GM20000 (cell line): ENCODE measurements at regions not wholly inside any gene's neighbourhood (a gene's known extent, or its start where the extent isn't known, plus 50 kb on each side); places are given as distances from the start of the nearest gene placed in this dataset.

Source experiments
- DNase-seq: peaks from one replicate; pipeline ENCODE4 v3.0.0; 2012; ENCODE audit warnings: low spot score
- TF ChIP-seq, protein P1 (sequence below): IDR thresholded peaks from 2 replicates; pipeline ENCODE4 v1.5.1; 2012; ENCODE audit warnings: mild to moderate bottlenecking, control low read depth; ENCODE audit errors: extremely low read depth, missing control alignments

DNA sequence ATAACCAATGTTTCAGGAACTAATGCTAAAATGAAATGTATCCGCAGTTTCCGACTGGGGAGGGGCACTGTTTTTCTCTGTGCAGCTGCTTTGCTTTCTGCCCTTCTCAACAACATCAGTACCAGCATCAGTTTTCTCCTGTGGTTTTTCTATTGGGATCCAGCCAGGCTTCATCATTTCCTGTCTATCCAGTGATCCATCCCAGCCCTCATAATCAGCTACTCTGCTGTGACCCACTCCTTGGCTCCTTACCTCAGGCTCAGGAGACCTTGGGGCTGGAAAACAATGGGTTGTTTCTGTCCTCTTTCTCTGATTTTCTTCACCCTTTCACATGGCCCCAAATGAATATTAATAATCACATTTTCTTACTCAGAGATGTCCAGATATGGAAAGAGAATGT, 222.2 kb upstream of the DKK2 start:
- TF ChIP-seq, protein P1, sequence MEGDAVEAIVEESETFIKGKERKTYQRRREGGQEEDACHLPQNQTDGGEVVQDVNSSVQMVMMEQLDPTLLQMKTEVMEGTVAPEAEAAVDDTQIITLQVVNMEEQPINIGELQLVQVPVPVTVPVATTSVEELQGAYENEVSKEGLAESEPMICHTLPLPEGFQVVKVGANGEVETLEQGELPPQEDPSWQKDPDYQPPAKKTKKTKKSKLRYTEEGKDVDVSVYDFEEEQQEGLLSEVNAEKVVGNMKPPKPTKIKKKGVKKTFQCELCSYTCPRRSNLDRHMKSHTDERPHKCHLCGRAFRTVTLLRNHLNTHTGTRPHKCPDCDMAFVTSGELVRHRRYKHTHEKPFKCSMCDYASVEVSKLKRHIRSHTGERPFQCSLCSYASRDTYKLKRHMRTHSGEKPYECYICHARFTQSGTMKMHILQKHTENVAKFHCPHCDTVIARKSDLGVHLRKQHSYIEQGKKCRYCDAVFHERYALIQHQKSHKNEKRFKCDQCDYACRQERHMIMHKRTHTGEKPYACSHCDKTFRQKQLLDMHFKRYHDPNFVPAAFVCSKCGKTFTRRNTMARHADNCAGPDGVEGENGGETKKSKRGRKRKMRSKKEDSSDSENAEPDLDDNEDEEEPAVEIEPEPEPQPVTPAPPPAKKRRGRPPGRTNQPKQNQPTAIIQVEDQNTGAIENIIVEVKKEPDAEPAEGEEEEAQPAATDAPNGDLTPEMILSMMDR = no peak
- no peak for DNase-seq

DNA sequence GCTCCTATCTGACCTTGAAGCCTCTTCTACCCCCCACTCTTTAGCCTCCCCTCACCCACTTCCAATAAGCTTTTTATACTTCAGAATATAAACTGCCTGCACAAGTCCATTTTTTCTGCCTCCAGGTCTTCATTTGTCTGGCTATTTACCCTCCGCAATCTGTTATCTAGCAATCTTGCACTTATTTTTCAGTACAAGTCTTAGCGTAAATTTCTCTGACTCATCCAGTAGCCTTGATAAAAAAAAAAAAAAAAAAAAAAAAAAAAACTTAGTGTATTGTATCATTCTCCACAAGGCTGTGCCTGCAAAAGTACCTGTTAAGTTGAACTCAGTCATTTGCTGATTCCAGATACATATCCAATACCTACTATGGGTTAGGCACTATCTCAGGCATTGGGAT, 219.5 kb upstream of the DKK2 start:
- TF ChIP-seq, protein P1 = no peak

DNA sequence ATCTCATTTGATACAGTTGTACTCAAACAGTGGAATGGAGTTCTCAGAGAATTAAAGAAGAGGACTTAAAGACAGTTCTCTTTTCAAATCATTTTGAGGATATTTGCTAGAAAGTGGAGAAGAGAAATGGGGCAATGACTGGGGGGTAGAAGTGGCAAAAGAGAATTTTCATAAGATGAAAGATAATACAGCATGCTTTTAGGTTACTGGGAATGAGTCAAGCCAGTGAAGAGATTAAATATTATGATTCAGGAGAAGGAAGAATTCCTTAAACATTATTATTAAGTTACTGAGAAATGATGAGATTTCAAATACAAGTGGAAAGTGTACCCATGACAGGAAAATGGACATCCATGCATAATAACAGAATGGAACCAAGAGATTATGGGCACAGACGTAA, 219.0 kb upstream of the DKK2 start:
- TF ChIP-seq, protein P1 = no peak
- no peak for DNase-seq

More for the DNA sequence above, 219.5 kb upstream of the DKK2 start:
- no peak for DNase-seq

DNA sequence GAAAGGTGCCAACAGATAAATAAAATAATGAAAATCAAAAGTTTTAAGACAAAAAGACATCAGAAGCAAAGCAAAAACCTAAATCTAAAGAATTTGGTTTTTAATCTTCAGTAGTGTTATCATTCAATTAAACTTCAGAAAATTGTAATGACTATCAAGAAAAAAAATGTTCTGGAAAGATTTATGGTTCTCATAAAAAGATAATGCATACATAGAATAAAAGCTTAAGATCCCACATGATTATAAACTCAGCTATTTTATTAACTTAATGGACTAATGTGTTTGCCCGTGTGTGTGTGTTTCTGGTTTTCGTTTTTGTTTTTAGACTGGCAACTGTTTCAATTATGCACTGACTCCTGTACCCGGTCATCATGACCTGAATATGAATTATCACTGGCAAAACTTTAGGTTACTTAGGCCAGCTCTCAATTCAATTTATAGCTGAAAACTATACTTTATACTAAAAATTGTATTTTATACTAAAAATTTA, 217.5 kb upstream of the DKK2 start:
- no peak for DNase-seq
- TF ChIP-seq, protein P1 = no peak

DNA sequence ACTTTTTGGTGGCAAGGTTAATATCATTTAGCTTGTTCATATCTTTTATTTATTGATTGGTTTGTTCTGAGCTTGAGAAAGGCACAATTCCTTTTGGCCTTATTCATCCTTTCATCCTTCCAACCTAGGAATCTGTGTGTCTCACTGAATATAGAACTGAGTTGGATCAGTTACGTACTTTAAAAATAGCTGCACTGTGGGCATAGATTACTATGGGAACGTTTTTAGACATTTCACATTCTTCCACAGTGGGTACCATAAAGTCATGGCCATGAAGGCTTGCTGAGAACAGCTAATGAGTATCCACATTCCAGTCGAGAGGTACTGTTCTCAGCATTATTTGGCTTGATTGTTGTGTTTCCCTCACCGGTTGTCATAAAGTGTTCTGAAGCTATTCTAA, 217.0 kb upstream of the DKK2 start:
- TF ChIP-seq, protein P1 = no peak
- DNase-seq = no peak

DNA sequence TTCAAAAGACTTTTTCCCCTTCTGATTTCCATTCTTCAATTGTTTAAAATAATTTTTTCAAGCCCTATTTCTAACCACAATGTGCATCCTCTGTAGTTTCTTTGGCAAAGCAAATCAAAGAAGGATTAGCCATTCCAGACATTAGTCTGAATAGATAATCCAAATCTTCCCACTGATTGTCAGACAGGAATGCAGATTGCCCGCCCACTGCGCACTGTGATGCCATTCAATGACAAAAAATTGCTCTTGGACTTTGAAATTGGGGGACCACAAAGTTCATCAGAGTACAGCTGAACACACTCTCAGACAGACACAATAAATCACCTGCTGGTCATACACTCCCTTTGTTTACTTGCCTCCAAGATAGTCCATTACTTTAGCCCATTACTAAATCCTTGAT, 216.5 kb upstream of the DKK2 start:
- TF ChIP-seq, protein P1 = no peak
- no peak for DNase-seq

DNA sequence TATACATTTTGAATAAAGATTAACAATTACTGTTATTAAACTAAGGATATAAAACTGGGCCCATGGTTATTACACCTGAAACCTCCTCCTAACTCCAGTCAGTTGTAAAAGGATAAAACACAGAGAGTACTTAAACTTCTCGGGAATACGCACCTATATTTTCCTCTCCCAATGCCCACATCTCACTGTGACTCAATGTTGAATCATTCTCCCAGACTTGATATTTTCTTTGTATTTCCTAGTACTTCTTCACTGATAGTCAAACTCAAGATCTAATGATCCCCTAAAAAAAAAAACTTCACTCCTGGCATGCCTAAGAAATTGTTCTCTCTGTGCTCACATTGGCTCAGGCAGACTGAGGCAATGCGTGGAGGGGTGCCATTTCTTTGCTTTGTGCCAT, 212.5 kb upstream of the DKK2 start:
- DNase-seq = no peak
- TF ChIP-seq, protein P1 = no peak

DNA sequence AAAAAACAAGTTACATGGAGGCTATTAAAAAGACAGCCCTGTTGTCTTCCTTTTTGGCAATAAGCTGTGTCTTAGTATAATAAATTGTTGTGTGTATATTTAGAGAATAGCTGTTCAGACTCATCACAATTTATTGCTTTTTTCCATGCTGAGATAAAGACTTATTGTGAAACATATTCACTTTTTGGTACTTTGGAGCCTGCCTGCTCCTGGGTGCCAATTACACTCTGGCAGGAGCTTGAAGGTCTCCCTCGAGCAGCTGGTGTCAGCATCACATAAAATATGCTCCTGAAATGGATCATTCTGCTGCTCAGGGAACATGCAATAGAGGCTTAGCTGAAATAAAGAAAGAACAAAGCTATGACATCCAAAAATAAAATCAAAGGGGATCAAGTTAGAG, 211.6 kb upstream of the DKK2 start:
- TF ChIP-seq, protein P1 = no peak
- no peak for DNase-seq
